GM12878 (cell line): ENCODE measurements at regions not wholly inside any gene's neighbourhood (a gene's known extent, or its start where the extent isn't known, plus 50 kb on each side); places are given as distances from the start of the nearest gene placed in this dataset.

Experiments
- ATAC-seq: fragments of 200-7000 bp; cut with Tn5 transposase; 3 replicates; pipeline ENCODE4 v1.9.1; 2020; ENCODE audit warnings: mild to moderate bottlenecking, moderate library complexity
- BruUV-seq: library from RNA; stranded (reverse); fragments of 400-500 nt; replicated peaks from 2 replicates; lab custom pipeline; 2021; lab: Mats Ljungman, UMichigan
- CTCF ChIA-PET: fragments of 300-600 bp; sonication (Branson Sonifier 250); formaldehyde crosslinking; extraction: SDS; loops from one replicate; lab custom pipeline; 2021; ENCODE audit warnings: inconsistent platforms; lab: Yijun Ruan, JAX
- POLR2A ChIA-PET: fragments of 350-600 bp; formaldehyde crosslinking; extraction: SDS; loops from one replicate; lab custom pipeline; 2021; ENCODE audit warnings: inconsistent platforms; lab: Charles Lee
- RAD21 ChIA-PET: fragments of 300-600 bp; sonication (Branson Sonifier 250); formaldehyde crosslinking; loops from one replicate; lab custom pipeline; 2023; ENCODE audit warnings: antibody characterized with exemption; ENCODE audit not compliant: unreplicated experiment; lab: Charles Lee
- SMC1A ChIA-PET: fragments of 300-600 bp; sonication (Branson Sonifier 250); formaldehyde crosslinking; loops from one replicate; lab custom pipeline; 2023; ENCODE audit not compliant: unreplicated experiment, uncharacterized antibody; lab: Charles Lee
- DNase-seq: peaks from one replicate; pipeline ENCODE4 v3.0.0-alpha.2; 2011; ENCODE audit warnings: low read depth, low spot score
- FAIRE-seq: peaks from 3 replicates; lab custom pipeline; 2011; peaks lifted over from hg19 to GRCh38; lab: Jason Lieb, UNC
- H2AFZ ChIP-seq: 2 replicates; pipeline ENCODE4 v1.6.0; 2011; ENCODE audit warnings: low read depth, low read length, control low read depth; ENCODE audit not compliant: control insufficient read depth
- H3K27ac ChIP-seq: 2 replicates; pipeline ENCODE4 v1.5.1; 2011; ENCODE audit warnings: control low read depth; ENCODE audit not compliant: control insufficient read depth, insufficient read depth
- H3K27me3 ChIP-seq, 2 experiments: replicated peaks in 1 of 2; 2 replicates each; pipeline versions ENCODE4 v1.6.0 to v1.6.1; 2011; ENCODE audit warnings: low read length in 1 of 2; ENCODE audit not compliant: control insufficient read depth in 2 of 2, insufficient read depth in 2 of 2
- H3K36me3 ChIP-seq, 2 experiments: 2 replicates each; pipeline ENCODE4 v1.5.1; 2011; ENCODE audit warnings: low read length in 1 of 2; ENCODE audit not compliant: control insufficient read depth in 2 of 2, insufficient read depth in 2 of 2
- H3K4me1 ChIP-seq: 2 replicates; pipeline ENCODE4 v1.6.1; 2011; ENCODE audit warnings: mild to moderate bottlenecking, low read length, moderate library complexity, mixed read lengths; ENCODE audit not compliant: control insufficient read depth, insufficient read depth
- H3K4me2 ChIP-seq: 2 replicates; pipeline ENCODE4 v1.6.0; 2011; ENCODE audit warnings: control low read depth; ENCODE audit not compliant: control insufficient read depth, insufficient read depth
- H3K4me3 ChIP-seq: fragments of 200-600 bp; sonication (generic); 2 replicates; pipeline ENCODE4 v1.5.1; 2016
- H3K79me2 ChIP-seq: 2 replicates; pipeline ENCODE4 v1.6.0; 2011; ENCODE audit warnings: low read length; ENCODE audit not compliant: control insufficient read depth, insufficient read depth
- H3K9ac ChIP-seq: 2 replicates; pipeline ENCODE4 v1.8.0; 2011; ENCODE audit warnings: low read length, control low read depth, mixed read lengths; ENCODE audit not compliant: control insufficient read depth, insufficient read depth
- H3K9me3 ChIP-seq: replicated peaks from 3 replicates; pipeline ENCODE4 v1.5.1; 2011; ENCODE audit warnings: mild to moderate bottlenecking, low read length; ENCODE audit not compliant: control insufficient read depth, insufficient read depth
- H4K20me1 ChIP-seq: 2 replicates; pipeline ENCODE4 v1.6.0; 2011; ENCODE audit not compliant: control insufficient read depth, insufficient read depth
- BCL3 ChIP-seq: IDR thresholded peaks from 2 replicates; pipeline ENCODE4 v1.6.1; 2011; ENCODE audit warnings: borderline replicate concordance, low read depth, mild to moderate bottlenecking, moderate library complexity, low read length; ENCODE audit not compliant: insufficient read depth, poor library complexity, severe bottlenecking
- E2F8 ChIP-seq: fragments of 450-650 bp; IDR thresholded peaks from 2 replicates; pipeline ENCODE4 v1.6.1; 2018; ENCODE audit warnings: mild to moderate bottlenecking, low read depth, moderate library complexity; ENCODE audit not compliant: partially characterized antibody
- EGR1 ChIP-seq, 2 experiments: IDR thresholded peaks; 1 replicate in 1 of 2; 2 replicates in 1 of 2; pipeline ENCODE4 v1.6.1; 2011 to 2012; ENCODE audit warnings: low read depth in 2 of 2, low read length in 2 of 2, borderline replicate concordance in 1 of 2, mild to moderate bottlenecking in 1 of 2, moderate library complexity in 1 of 2
- GATAD2B ChIP-seq: fragments of 450-650 bp; conservative IDR thresholded peaks from 2 replicates; pipeline ENCODE4 v1.6.1; 2017; ENCODE audit warnings: low read depth, mild to moderate bottlenecking, moderate library complexity
- HDAC2 ChIP-seq: fragments of 200-600 bp; sonication (generic); IDR thresholded peaks from 2 replicates; pipeline ENCODE4 v1.6.1; 2017
- IRF5 ChIP-seq: fragments of 450-650 bp; IDR thresholded peaks from 2 replicates; pipeline ENCODE4 v1.6.1; 2017; ENCODE audit warnings: borderline replicate concordance
- LARP7 ChIP-seq: fragments of 450-650 bp; IDR thresholded peaks from 2 replicates; pipeline ENCODE4 v1.6.1; 2017; ENCODE audit warnings: mild to moderate bottlenecking
- MEF2B ChIP-seq: fragments of 450-650 bp; IDR thresholded peaks from 2 replicates; pipeline ENCODE4 v1.6.1; 2018; ENCODE audit warnings: mild to moderate bottlenecking, moderate library complexity; ENCODE audit not compliant: partially characterized antibody, poor library complexity, severe bottlenecking
- NFIC ChIP-seq: IDR thresholded peaks from 2 replicates; pipeline ENCODE4 v1.6.1; 2012; ENCODE audit warnings: low read depth, mild to moderate bottlenecking, inconsistent platforms, low read length, moderate library complexity
- PAX5 ChIP-seq: IDR thresholded peaks from 2 replicates; pipeline ENCODE4 v1.6.1; 2011; ENCODE audit warnings: low read depth, low read length, borderline replicate concordance
- PML ChIP-seq: IDR thresholded peaks from 2 replicates; pipeline ENCODE4 v1.6.1; 2012; ENCODE audit warnings: low read length, inconsistent platforms
- PRDM15 ChIP-seq: fragments of 450-650 bp; formaldehyde crosslinking; IDR thresholded peaks from 2 replicates; pipeline ENCODE4 v1.4.0; 2020; ENCODE audit warnings: mild to moderate bottlenecking, moderate library complexity
- RAD21 ChIP-seq: IDR thresholded peaks from 2 replicates; pipeline ENCODE4 v1.6.1; 2011; ENCODE audit warnings: mild to moderate bottlenecking, low read depth, low read length, moderate library complexity; ENCODE audit not compliant: insufficient read depth
- RFX5 ChIP-seq: IDR thresholded peaks from 2 replicates; pipeline ENCODE4 v1.6.1; 2011; ENCODE audit warnings: low read depth, low read length, improper control_type of control experiment
- STAT1 ChIP-seq: fragments of 450-650 bp; conservative IDR thresholded peaks from 2 replicates; pipeline ENCODE4 v1.6.1; 2014; ENCODE audit warnings: antibody characterized with exemption, mild to moderate bottlenecking
- ZBED1 ChIP-seq: IDR thresholded peaks from 2 replicates; pipeline ENCODE4 v1.6.1; 2016; ENCODE audit warnings: borderline replicate concordance
- WGBS: methylation state at CpG from one replicate; pipeline ENCODE4 v1.1.6; 2016; ENCODE audit warnings: low lambda C conversion rate; ENCODE audit not compliant: insufficient replicate concordance, insufficient coverage; ENCODE audit errors: missing lambda C conversion rate; 5-methylcytosine and 5-hydroxymethylcytosine counted together
- in situ Hi-C: fragments of 300-500 bp; cut with MboI; formaldehyde crosslinking; loops from 9 replicates; pipeline ENCODE4 v1.14.3; 2018; ENCODE audit warnings: mixed read lengths
- intact Hi-C: fragments of 100-400 bp; cut with micrococcal nuclease; formaldehyde crosslinking; loops from one replicate; pipeline ENCODE4 v1.14.2; 2022; ENCODE audit not compliant: unreplicated experiment

GRCh38 chr11:42012271-42012670 lies 552.8 kb upstream of the LRRC4C start:
- H4K20me1 ChIP-seq = no peaks in the 10 kb centered on the region
- POLR2A ChIA-PET = no interaction called here
- RAD21 ChIA-PET = no interaction called here
- intact Hi-C loops (no loop called here), in situ Hi-C loops (no loop called here)
- H3K36me3 ChIP-seq = no peaks in the 10 kb centered on the region
- H3K9ac ChIP-seq = no peak overlapping the region
- ATAC-seq (no peak), DNase-seq (no peak), FAIRE-seq (no peak)
- CTCF ChIA-PET = interaction anchor here (0.6 kb wide), 1 partner anchor 92 kb away, joined by 4 read pairs; no protein-coding TSS in a partner anchor
- H3K4me3 ChIP-seq = no peak overlapping the region
- BruUV-seq = no TSS peak
- H3K9me3 ChIP-seq = no peaks in the 10 kb centered on the region
- no peaks in the 10 kb centered on the region for H3K27me3 ChIP-seq
- H3K27ac ChIP-seq = no peak overlapping the region
- no peaks in the 10 kb centered on the region for H3K4me1 ChIP-seq
- SMC1A ChIA-PET = interaction anchor here (0.7 kb wide), 1 partner anchor 922 kb away, joined by 3 read pairs; no protein-coding TSS in a partner anchor
- no peaks in the 10 kb centered on the region for H3K79me2 ChIP-seq
- TF ChIP-seq MEF2B = no peak
- TF ChIP-seq PRDM15 = no peak
- no peak for TF ChIP-seq LARP7
- no peak for TF ChIP-seq NFIC
- TF ChIP-seq ZBED1 = no peak
- no peak for TF ChIP-seq EGR1 (IDR thresholded peaks at IDR 0.05; ENCODE audit: borderline replicate concordance in 1 of 2, low read depth in 2 of 2, low read length in 2 of 2)
- TF ChIP-seq PAX5 = no peak
- TF ChIP-seq STAT1 = no peak
- TF ChIP-seq PML = no peak
- no peak for TF ChIP-seq RFX5
- no peak for TF ChIP-seq E2F8
- no peak for TF ChIP-seq IRF5
- no peak for TF ChIP-seq BCL3
- no peak for TF ChIP-seq GATAD2B
- no peak for TF ChIP-seq RAD21
- no peak for TF ChIP-seq HDAC2
- no peak overlapping the region for H2AFZ ChIP-seq
- WGBS = 15% methylated on average over 3 of the region's 3 CpGs
- no peak overlapping the region for H3K4me2 ChIP-seq
